GM18499 (cell line): ENCODE measurements at regions not wholly inside any gene's neighbourhood (a gene's known extent, or its start where the extent isn't known, plus 50 kb on each side); places are given as distances from the start of the nearest gene placed in this dataset.

Source experiments
- ATAC-seq: cut with Tn5 transposase; IDR thresholded peaks from one replicate; pipeline ENCODE4 v1.9.1; 2021; ENCODE audit warnings: moderate number of reproducible peaks; ENCODE audit not compliant: insufficient read depth, unreplicated experiment

DNA sequence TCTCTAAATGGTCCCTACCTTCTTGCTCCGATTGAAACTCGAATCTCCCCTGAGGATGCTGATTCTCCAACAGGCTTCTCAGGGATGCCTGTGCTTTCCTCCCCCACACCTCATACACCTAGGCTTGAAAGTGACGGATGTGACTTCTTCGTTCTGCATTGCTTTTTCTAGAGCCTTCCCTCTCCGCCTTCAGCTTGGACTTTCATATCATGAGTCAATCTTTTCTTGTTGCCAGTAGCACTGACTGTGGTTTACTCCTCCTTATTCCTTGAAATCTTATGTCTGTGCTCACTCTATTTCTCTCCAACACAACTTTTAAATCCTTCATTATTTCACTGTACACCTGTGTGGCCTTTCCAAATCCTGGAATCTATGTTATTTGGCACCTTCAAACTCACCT, 451.4 kb downstream of the TMX3 start:
- no peak for ATAC-seq

DNA sequence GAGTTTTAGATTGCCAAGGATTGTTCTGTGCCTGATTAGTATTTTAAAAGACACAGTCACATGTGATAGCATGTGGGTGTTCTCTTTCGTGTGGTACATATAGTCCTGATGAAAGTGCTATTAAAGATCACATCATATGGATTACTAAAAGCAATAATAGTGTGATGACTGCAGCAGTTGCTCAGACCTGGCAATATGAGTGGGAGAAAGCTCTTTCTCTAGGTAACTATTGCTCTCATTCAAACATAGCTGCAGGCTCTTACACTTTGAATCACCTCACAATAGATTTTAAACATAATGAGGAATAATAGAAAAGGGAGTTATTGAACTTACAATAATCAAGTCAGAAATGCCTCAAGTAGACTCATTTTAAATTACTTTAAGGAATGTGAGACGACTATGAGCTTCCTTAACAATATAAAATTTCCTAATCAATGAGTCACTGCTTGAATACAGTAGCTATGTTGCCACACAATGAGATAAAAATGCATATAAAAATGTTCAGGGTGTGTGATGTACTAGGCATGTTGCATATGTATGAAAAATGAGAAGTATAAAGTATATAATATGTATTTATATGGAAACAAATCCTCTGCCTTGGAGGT, 452.1 kb downstream of the TMX3 start:
- ATAC-seq, result no peak

DNA sequence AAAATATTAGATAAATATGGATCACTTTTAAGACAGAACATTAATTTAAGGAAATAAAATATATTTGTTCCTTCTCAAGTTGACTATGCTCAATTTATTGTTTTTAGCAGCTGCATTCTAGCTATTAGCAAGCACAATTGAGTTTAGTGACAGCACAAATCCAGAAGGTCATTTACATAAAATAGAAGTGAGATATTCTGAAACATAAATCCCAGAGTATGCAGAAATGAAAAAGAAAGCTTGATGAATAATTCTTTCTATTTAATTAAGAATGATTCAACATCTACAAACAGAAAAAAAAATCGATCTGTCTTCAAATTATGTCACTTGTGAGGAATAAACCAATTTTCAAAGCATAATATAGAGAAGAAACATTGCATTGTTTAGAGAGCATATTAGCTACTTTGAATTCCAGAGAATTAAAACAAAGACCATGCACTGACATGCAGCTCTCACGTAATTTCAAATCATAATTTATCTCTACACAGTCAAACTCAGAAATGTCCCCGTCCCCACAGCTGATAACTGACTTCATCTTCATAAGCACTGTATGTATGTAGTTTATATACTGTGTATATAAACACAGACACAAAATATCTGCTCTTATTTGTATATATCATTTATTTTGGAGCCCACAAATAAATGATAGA, 458.4 kb downstream of the TMX3 start:
- ATAC-seq, result no peak

DNA sequence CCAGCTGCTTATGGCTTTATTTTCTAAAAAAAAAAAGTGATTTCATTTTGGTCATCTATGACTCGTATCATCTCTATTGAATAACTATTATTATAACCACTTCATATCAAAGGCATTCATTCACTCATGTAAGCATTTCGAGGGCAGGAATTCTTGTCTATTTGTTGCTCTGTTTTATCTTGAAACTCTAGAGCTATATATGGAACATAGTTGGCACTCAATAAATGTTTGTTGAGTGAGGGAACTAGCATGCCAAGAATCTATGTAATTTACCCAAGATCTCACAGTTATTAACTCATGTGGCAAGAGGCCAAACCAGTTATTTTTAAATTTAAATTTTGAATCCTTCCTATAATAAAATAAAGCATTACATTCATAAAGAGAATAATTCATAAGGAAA, 470.1 kb downstream of the TMX3 start:
- no peak for ATAC-seq

DNA sequence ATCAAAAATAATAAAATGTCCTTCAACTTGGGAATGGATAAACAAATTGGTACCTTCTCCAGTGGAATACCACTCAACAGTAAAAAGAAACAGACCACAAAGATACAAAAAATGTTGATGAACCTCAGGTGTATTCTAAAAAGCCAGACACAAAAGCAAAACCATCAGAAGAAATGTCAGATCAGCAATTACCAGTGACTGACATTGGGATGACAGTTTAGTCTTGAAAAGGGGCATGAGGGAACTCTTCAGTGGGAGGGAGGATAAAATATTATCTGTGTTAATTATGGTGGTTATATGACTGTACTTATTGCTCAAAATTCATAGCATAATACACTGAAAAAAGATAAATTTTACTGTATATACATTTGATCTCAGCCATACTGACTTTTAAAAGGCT, 473.0 kb downstream of the TMX3 start:
- no peak for ATAC-seq

DNA sequence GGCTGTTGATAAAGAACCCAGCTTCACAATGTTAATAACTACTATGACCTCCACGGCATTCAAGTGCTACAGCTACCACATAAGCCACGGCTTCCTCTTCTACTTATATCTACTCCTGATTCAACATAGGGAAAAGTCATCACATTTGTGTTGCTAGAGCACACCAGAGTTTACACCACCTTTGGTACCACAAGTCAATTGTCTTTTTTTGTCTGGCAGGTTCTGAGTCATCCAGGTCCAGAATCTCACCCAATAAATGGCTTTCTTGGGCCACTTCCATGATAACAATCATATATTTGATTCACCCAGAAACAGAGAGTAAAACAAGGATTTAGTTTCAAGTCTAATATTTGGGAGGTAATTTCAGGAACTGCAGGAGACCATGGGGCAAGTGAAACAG, 480.2 kb downstream of the TMX3 start:
- ATAC-seq, result no peak

DNA sequence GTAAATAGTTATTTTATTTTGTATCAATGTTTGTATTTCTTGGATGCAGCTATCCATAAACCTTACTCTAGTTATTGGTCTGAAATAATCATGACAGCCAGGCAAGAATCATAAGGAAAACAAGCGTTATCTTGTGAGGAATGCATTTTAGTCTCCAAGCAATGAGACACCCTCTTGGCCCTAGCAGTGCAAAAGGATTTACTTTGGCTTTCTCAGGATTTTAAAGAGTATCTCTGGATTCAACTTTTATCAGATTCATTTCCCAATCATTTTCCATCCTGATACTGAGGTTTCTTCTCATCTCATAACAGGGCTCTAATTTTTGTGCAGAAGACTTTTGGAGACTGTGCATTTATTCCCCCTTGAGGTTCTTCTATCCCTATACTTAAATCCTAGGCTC, 480.8 kb downstream of the TMX3 start:
- no peak for ATAC-seq

DNA sequence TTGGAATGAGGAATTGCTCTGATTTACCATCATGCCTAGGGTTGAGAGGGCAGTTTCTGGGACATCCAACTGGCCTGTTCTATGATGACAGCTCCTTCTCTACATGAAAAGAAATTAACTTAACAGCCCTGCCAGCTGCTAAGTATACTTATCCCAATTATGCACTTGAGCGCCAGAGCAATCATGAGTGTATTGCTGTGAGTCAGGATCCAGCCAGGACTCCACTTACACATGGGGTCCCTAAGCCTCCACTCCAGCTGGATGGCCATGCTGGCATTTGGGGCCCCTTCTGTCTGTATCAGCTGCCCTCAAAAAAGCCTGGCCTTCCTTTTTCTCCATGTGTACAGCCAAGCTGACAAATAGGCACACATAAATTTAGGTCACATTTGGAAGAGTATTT, 481.9 kb downstream of the TMX3 start:
- no peak for ATAC-seq

DNA sequence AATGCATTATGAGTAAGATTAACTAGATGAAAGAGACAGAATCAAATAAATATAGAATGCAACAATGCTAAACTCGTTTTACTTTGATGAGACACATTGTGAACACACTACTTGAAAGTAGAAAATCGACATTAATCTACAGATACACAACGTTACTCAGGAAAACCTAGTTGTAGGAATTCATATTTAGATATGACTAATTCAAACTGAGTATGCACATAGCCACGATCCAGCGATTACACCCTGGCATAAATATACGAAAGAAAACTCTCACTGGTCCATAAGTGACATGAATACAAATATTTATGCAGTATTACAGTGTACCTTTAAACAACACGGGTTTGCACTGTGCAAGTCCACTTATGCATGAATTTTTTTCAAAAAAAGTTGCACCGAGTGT, 485.6 kb downstream of the TMX3 start:
- ATAC-seq, result no peak

DNA sequence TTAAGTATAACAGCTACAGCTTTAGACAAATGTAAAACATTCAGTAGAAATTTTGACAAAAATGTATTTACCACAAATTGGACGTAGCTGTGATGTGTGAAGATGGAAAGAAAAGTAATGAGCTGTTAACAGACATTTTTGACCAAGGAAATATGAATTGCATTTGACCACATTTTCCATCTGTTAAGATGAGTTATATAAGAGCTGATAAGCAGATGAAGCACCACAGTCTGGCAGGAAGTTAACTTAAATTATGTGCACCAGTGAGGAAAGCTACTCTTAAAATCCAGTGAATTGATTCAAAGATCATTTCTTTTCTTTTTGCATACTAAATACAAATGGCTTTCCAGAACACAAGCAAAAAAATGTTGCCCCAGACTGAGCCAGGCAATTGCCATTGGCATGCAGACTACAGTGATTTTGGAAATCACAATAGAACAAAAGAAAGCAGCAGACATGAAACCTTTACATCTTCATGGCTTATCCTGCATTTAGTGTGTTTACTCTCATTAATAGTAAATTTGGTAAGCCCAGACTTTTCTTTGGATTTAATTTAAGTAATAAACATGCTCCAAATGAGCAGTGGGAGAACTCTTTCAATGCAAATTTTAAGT, 493.7 kb downstream of the TMX3 start:
- no peak for ATAC-seq

DNA sequence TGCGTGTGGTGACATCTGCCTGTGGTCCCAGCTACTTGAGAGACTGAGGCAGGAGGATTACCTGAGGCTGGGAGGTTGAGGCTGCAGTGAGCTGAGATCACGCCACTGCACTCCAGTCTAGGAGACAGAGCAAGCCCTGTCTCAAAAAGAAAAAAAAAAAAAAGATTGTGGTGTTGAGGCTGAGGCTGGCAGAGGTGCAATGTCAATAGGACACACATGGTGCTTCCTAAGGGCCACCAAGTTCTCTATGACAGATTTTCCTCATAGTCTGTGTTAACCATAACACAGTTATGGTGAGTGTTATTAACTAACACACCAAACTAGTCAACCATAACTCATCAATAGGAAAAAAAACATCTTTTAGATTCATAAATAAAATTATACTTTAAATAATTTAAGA, 494.4 kb downstream of the TMX3 start:
- no peak for ATAC-seq

DNA sequence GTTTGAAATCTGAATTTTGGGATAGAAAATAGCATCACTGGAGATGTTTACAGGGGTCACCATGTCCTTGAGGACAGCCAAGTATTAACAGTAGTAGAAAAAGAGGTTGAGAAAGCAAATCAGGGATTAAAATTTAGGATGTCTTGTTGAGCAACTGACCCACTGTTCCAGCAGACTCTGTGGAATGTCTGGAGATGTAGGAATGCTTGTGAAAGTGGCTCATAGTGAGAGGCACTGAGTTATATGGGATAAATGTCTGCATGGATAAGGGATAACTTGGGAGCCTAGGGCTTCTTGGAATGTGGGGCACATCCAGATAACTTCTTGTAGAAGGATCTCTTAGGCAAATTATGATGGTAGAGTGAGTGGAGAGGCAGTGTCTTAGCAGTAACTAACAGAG, 495.0 kb downstream of the TMX3 start:
- ATAC-seq, result no peak

DNA sequence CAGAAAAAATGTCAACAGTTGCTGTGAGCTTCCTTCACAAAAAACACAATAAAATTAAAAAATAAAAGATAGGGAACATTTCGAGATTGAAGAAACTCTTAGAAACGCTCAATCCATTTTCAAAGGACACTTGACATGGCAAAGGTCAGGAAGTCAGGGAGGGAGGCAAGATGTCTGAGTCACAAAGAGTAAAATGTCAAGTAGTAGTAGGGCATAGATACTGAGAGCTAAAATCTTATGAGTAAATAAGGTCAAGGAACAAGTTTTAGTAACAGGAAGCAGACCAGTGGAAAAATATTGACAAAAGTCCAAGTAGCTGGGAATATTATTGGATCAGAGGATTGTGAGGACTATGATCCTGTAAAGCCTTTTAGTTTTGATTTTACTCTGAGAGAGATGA, 495.6 kb downstream of the TMX3 start:
- no peak for ATAC-seq

DNA sequence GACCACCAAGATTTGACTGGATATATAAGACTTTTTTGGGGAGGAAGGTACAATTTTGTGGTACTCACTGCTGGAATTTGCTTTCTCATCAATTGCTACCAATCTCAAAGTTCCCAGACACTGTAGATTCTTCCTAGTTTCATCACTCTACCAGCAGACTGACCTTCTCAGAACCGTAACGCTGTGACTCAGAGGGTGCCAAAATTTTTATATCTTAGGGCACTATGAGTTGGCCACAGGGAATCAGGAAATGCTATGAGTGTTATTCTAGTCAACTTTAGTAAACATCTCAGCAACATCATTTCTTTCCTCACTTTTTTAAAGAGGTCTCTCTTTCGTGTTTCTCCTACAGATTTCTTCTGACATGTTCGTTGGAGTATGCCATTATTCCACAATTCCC, 499.0 kb downstream of the TMX3 start:
- no peak for ATAC-seq

DNA sequence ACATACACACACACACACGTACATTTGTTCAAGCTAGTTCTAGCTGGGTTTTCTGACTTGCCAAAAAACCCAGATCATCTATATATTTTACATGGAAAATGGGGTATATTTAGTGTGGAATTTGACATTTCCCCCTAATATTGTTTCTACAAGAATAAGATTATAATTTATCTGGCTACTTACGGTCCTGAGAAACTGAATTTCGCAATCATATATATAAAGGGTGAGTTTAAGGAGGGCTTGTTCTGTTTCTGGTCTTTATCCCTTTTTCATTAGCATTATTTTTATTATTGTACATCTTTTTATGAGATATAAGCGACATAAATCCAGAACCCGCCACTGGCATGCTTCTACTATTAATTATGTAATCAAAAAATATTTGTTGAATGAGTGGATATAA, 528.9 kb downstream of the TMX3 start:
- ATAC-seq, result no peak

DNA sequence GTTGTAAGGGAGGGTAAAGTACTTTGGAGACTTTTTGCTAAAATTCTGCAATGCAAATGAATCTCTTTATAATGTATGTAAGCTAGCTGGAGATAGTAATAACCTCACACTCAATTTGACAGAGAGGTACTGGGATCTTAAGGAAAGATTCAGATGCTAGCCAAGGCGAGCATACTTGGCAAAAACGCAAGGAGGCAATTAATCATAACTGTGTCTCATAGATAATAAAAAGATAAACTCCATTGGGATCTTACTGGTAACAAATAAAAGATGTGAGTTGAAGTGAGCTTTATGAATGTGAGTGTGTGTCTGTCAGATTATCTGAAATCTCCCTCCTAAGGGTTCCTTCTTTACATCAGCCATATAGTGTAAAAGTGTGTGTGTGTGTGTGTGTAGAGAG, 533.0 kb downstream of the TMX3 start:
- ATAC-seq, result no peak

DNA sequence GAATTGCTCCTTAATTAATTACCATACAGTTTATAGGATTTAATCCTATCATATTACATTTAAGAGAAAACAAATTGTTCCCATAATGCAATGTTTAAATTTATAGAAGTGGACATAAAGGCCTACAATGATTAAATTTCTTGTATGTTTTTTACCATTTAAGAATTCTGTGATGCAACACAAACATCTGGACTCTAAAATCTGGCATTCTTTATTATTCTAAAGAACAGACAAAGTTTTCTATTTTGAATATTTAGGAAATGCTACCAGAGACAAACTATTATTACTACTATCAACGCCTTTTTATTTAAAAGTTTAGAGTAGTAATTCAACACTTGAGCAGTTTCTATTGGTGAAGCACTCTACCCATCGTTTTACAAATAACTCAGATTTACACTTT, 535.1 kb downstream of the TMX3 start:
- no peak for ATAC-seq

DNA sequence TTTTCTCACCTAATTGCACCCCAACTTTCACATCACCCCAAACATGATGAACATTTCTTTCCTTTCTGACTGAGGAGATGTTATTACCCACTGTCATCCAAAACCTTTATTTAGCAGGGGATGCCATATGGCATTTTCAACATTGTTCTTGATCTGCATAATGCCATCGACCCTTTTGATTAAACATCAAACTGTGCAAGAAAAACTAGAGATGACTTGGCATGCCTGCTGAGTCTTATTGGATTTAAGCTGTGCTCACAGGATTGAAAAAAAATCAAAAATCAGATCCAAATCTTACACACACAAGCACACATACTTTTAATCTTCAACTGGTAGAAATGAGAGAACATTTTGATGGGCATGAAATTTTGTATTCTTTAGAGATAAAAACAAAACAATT, 536.0 kb downstream of the TMX3 start:
- ATAC-seq, result no peak

DNA sequence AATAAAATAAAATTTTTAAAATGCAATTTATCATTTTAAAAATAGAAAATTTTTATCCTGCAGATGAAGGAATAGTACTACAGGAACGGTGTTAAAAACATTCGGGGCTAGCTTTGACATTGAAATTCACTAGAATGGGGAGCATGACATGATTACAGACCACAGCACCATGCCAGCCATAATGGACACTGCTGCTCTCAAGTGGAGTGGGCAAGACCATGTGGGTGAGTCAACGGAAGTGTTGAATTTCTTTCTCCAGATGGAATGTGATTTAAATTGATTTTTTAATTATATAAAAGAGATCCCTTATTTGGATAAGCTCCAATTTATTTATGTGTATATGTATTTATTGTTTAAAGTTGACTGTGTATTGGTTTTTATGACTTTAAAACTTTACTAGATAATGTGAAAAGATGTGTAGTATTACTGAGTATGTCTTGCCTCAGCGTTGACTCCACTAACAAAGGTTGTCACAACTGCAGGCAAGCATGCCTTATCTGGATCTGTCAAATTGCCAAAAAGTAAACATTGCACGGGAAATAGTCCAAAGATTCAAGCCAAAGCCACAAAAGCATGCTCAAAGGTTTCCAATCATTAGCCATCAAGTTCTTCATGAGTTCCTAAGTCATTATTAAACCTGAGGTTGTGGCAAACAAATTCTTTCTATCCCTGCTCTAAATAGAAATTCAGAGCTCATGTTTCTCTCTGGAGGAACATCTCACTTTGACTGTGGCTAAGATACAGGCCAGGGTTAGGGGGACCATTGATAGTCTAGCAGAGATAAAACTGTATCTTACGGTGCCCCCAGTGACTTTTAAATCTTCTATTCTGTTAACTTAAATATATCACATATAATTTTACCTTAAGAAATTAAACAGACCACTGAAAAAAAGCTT, 536.9 kb downstream of the TMX3 start:
- no peak for ATAC-seq

DNA sequence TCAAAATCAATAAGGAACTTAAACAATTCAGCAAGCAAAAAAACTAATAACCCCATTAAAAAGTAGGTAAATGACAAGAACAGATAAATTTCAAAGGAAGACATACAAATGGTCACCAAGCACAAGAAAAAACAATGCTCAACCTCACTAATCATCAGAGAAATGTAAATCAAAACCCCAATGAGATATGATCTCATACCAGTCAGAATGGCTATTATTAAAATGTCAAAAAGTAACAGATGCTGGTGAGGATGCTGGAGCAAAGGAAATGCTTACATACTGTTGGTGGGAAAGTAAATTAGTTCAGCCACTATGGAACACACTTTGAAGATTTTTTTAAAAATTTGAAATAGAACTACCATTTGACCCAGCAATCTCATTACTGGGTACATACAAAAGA, 538.0 kb downstream of the TMX3 start:
- ATAC-seq, result no peak

DNA sequence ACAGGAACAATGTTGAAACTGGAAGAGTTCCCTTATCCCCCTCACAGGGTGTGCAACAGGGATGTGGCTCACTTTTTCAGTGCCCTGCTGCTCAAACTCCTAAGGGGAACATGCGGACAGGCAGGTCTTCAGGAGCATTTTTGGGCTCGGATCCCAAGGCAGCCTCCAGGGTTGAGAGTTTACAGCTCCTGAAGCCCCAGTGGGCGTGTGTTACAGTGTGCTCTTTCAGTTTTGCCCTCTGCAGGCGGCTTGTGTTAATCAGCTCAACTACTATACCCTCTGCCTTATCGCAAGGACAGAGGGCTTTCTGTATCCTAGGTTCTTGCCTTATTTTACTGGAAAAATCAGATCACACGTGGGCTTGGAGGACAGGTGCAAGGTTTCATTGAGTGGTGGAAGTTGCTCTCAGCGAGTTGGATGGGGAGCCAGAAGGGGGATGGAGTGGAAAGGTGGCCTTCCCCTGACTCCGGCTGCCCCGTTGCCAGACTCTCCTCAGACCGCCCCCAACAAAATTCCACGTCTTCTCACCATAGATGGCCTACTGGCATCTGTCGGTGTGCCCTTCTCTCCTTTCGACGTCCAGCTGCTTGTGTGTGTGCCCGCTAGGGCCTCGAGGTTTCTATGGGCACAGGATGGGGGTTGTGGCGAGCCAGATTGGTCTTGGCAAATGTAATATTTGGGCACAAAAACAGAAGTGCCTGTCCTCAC, 541.9 kb downstream of the TMX3 start:
- ATAC-seq, result no peak
